ENCODE measurements at regions not wholly inside any gene's neighbourhood (a gene's known extent, or its start where the extent isn't known, plus 50 kb on each side); places are given as distances from the start of the nearest gene placed in this dataset.

- no peak for DNase-seq (ENCODE audit: low spot score)
Observed at GRCh38 chr18:39976771-39977170, 1978.3 kb upstream of the PIK3C3 start.

- no peak for DNase-seq (ENCODE audit: low spot score)
Observed at GRCh38 chr18:39972521-39972920, 1982.5 kb upstream of the PIK3C3 start.

- no peak for DNase-seq (ENCODE audit: low spot score)
Observed at GRCh38 chr18:39969803-39970494, 1985.1 kb upstream of the PIK3C3 start.

GRCh38 chr18:39966275-39966674 is 1988.8 kb upstream of the PIK3C3 start:
- no peak for DNase-seq (ENCODE audit: low spot score)

GRCh38 chr18:39962546-39962945 is 1992.5 kb upstream of the PIK3C3 start:
- DNase-seq (ENCODE audit: low spot score), result no peak

- no peak for DNase-seq (ENCODE audit: low spot score)
Observed at GRCh38 chr18:39960550-39960949, 1994.5 kb upstream of the PIK3C3 start.

GRCh38 chr18:39959839-39960238 is 1995.2 kb upstream of the PIK3C3 start:
- no peak for DNase-seq (ENCODE audit: low spot score)

- DNase-seq (ENCODE audit: low spot score), result no peak
Observed at GRCh38 chr18:39958876-39959275, 1996.2 kb upstream of the PIK3C3 start.

GRCh38 chr18:39952816-39953215 is 2002.2 kb upstream of the PIK3C3 start:
- DNase-seq (ENCODE audit: low spot score), result no peak

GRCh38 chr18:39951142-39951720 is 2003.8 kb upstream of the PIK3C3 start:
- DNase-seq (ENCODE audit: low spot score), result no peak

- DNase-seq (ENCODE audit: low spot score), result no peak
Observed at GRCh38 chr18:39946623-39947061, 2008.4 kb upstream of the PIK3C3 start.

- DNase-seq (ENCODE audit: low spot score), result no peak
Observed at GRCh38 chr18:39945076-39945475, 2010.0 kb upstream of the PIK3C3 start.

- no peak for DNase-seq (ENCODE audit: low spot score)
Observed at GRCh38 chr18:39942702-39943101, 2012.3 kb upstream of the PIK3C3 start.

GRCh38 chr18:39938676-39939608 is 2016.1 kb upstream of the PIK3C3 start:
- no peak for DNase-seq (ENCODE audit: low spot score)

- no peak for DNase-seq (ENCODE audit: low spot score)
Observed at GRCh38 chr18:39935598-39935997, 2019.4 kb upstream of the PIK3C3 start.

- no peak for DNase-seq (ENCODE audit: low spot score)
Observed at GRCh38 chr18:39918847-39919246, 2036.2 kb upstream of the PIK3C3 start.

GRCh38 chr18:39913672-39914366 is 2041.2 kb upstream of the PIK3C3 start:
- no peak for DNase-seq (ENCODE audit: low spot score)

- DNase-seq (ENCODE audit: low spot score), result no peak
Observed at GRCh38 chr18:39911716-39912115, 2043.3 kb upstream of the PIK3C3 start.

GRCh38 chr18:39909706-39910105 is 2045.3 kb upstream of the PIK3C3 start:
- no peak for DNase-seq (ENCODE audit: low spot score)

- DNase-seq (ENCODE audit: low spot score), result no peak
Observed at GRCh38 chr18:39886136-39886535, 2068.9 kb upstream of the PIK3C3 start.

- no peak for DNase-seq (ENCODE audit: low spot score)
Observed at GRCh38 chr18:39872651-39873050, 2082.4 kb upstream of the PIK3C3 start.

- no peak for DNase-seq (ENCODE audit: low spot score)
Observed at GRCh38 chr18:39871961-39872360, 2083.1 kb upstream of the PIK3C3 start.

All from germinal center (tissue), 1 donor.